ENCODE measurements at regions not wholly inside any gene's neighbourhood (a gene's known extent, or its start where the extent isn't known, plus 50 kb on each side); places are given as distances from the start of the nearest gene placed in this dataset.

DNA sequence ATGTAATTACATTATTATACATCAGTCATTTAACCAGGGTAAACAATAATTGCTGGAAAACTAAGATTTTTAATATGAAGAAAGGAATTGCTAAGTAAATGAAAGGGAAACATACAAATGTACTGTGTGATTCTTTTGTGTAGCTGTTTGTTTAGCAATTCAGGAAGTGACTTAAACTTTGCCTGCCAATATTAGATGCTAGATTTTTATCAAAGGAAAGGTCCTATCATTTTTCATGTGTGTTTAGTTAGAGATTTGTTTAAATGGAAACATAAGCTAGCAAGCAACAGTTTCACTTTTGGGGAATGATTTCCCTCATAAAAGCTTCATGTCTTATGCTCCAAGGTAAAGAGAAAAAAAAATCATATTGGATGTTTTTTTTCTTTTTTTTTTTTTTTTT, 95.1 kb upstream of the LIMCH1 start:
- TF ChIP-seq, protein P1, sequence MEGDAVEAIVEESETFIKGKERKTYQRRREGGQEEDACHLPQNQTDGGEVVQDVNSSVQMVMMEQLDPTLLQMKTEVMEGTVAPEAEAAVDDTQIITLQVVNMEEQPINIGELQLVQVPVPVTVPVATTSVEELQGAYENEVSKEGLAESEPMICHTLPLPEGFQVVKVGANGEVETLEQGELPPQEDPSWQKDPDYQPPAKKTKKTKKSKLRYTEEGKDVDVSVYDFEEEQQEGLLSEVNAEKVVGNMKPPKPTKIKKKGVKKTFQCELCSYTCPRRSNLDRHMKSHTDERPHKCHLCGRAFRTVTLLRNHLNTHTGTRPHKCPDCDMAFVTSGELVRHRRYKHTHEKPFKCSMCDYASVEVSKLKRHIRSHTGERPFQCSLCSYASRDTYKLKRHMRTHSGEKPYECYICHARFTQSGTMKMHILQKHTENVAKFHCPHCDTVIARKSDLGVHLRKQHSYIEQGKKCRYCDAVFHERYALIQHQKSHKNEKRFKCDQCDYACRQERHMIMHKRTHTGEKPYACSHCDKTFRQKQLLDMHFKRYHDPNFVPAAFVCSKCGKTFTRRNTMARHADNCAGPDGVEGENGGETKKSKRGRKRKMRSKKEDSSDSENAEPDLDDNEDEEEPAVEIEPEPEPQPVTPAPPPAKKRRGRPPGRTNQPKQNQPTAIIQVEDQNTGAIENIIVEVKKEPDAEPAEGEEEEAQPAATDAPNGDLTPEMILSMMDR (IDR thresholded peaks at IDR 0.05), result no peak
- no peak for TF ChIP-seq EZH2 (IDR thresholded peaks at IDR 0.05; ENCODE audit: borderline replicate concordance, insufficient read depth, low read depth, low read length, poor library complexity, severe bottlenecking)

Data from B cell (primary cell).